IMR-90 (cell line): ENCODE measurements at regions not wholly inside any gene's neighbourhood (a gene's known extent, or its start where the extent isn't known, plus 50 kb on each side); places are given as distances from the start of the nearest gene placed in this dataset.

Experiments
- ATAC-seq: fragments of 200-7000 bp; cut with Tn5 transposase; 2 replicates; pipeline ENCODE4 v1.9.1; 2020; ENCODE audit warnings: low read depth, mild to moderate bottlenecking, moderate library complexity
- BruUV-seq: library from RNA; stranded (reverse); fragments of 400-500 nt; replicated peaks from 2 replicates; lab custom pipeline; 2021; lab: Mats Ljungman, UMichigan
- CTCF ChIA-PET: fragments of 300-600 bp; formaldehyde crosslinking; extraction: SDS; loops from one replicate; lab custom pipeline; 2021; ENCODE audit warnings: antibody characterized with exemption; lab: Yijun Ruan, JAX
- POLR2A ChIA-PET: fragments of 300-600 bp; sonication (Branson Sonifier 250); formaldehyde crosslinking; loops from one replicate; lab custom pipeline; 2022; ENCODE audit warnings: antibody characterized with exemption; ENCODE audit not compliant: unreplicated experiment; lab: Charles Lee
- DNase-seq: peaks from one replicate; pipeline ENCODE4 v3.0.0; 2013
- H2AFZ ChIP-seq: replicated peaks from 2 replicates; pipeline ENCODE3; 2013; ENCODE audit warnings: low read length, mild to moderate bottlenecking; ENCODE audit not compliant: poor library complexity
- H2AK5ac ChIP-seq: 2 replicates; pipeline ENCODE4 v1.6.1; 2013; ENCODE audit warnings: low read depth, low read length, inconsistent platforms
- H2AK9ac ChIP-seq: replicated peaks from 2 replicates; pipeline ENCODE3; 2013; ENCODE audit warnings: mild to moderate bottlenecking, low read depth, low read length, moderate library complexity; ENCODE audit not compliant: poor library complexity
- H2BK120ac ChIP-seq: 2 replicates; pipeline ENCODE4 v1.6.1; 2013; ENCODE audit warnings: low read depth, low read length, inconsistent platforms
- H2BK15ac ChIP-seq: 3 replicates; pipeline ENCODE4 v1.6.1; 2013; ENCODE audit warnings: low read depth, low read length, inconsistent platforms
- H2BK20ac ChIP-seq: 2 replicates; pipeline ENCODE4 v1.6.1; 2013; ENCODE audit warnings: low read depth, mild to moderate bottlenecking, inconsistent platforms, low read length, moderate library complexity
- H2BK5ac ChIP-seq: 2 replicates; pipeline ENCODE4 v1.6.1; 2013; ENCODE audit warnings: mild to moderate bottlenecking, low read depth, low read length, inconsistent platforms; ENCODE audit not compliant: poor library complexity, severe bottlenecking
- H3K14ac ChIP-seq: replicated peaks from 2 replicates; pipeline ENCODE4 v1.6.1; 2013; ENCODE audit warnings: low read depth, low read length, inconsistent platforms
- H3K18ac ChIP-seq: 2 replicates; pipeline ENCODE4 v1.6.1; 2013; ENCODE audit warnings: low read depth, low read length, control low read depth
- H3K23ac ChIP-seq: 2 replicates; pipeline ENCODE4 v1.6.1; 2013; ENCODE audit warnings: low read depth, low read length, inconsistent platforms
- H3K27ac ChIP-seq: 2 replicates; pipeline ENCODE4 v1.5.1; 2013; ENCODE audit warnings: mild to moderate bottlenecking, control low read depth, low read length; ENCODE audit not compliant: insufficient read depth
- H3K27me3 ChIP-seq: 2 replicates; pipeline ENCODE4 v1.6.1; 2013; ENCODE audit warnings: low read length; ENCODE audit not compliant: control insufficient read depth, insufficient read depth
- H3K36me3 ChIP-seq: 2 replicates; pipeline ENCODE4 v1.6.1; 2013; ENCODE audit warnings: low read length, mixed read lengths; ENCODE audit not compliant: control insufficient read depth, insufficient read depth
- H3K4ac ChIP-seq: 2 replicates; pipeline ENCODE4 v1.6.1; 2013; ENCODE audit warnings: low read depth, low read length, inconsistent platforms
- H3K4me1 ChIP-seq: 2 replicates; pipeline ENCODE4 v1.6.1; 2013; ENCODE audit warnings: low read length, mixed read lengths; ENCODE audit not compliant: control insufficient read depth, insufficient read depth
- H3K4me2 ChIP-seq: 2 replicates; pipeline ENCODE4 v1.6.1; 2013; ENCODE audit warnings: low read depth, mild to moderate bottlenecking, control low read depth, low read length, moderate library complexity
- H3K4me3 ChIP-seq: 2 replicates; pipeline ENCODE4 v1.5.1; 2013; ENCODE audit warnings: low read depth, mild to moderate bottlenecking, control low read depth, low read length, moderate library complexity; ENCODE audit not compliant: insufficient read depth
- H3K56ac ChIP-seq: 2 replicates; pipeline ENCODE4 v1.6.1; 2013; ENCODE audit warnings: low read length, inconsistent platforms; ENCODE audit not compliant: insufficient read depth; ENCODE audit errors: extremely low read depth
- H3K79me1 ChIP-seq, 2 experiments: 2 replicates each; pipeline ENCODE4 v1.6.1; 2013; ENCODE audit warnings: low read length in 2 of 2, inconsistent platforms in 1 of 2, low read depth in 1 of 2
- H3K9ac ChIP-seq: 2 replicates; pipeline ENCODE4 v1.6.1; 2013; ENCODE audit warnings: low read depth, low read length, control low read depth
- H3K9me1 ChIP-seq: 2 replicates; pipeline ENCODE4 v1.6.1; 2013; ENCODE audit warnings: low read length, inconsistent platforms; ENCODE audit not compliant: insufficient read depth
- H3K9me3 ChIP-seq: 2 replicates; pipeline ENCODE4 v1.6.1; 2013; ENCODE audit warnings: low read length; ENCODE audit not compliant: control insufficient read depth, insufficient read depth
- H4K20me1 ChIP-seq: 2 replicates; pipeline ENCODE4 v1.6.1; 2013; ENCODE audit warnings: low read length, inconsistent platforms; ENCODE audit not compliant: insufficient read depth
- H4K5ac ChIP-seq: 2 replicates; pipeline ENCODE4 v1.6.1; 2013; ENCODE audit warnings: mild to moderate bottlenecking, low read depth, low read length, control low read depth
- H4K8ac ChIP-seq, 2 experiments: 2 replicates each; pipeline ENCODE4 v1.6.1; 2013; ENCODE audit warnings: low read depth in 2 of 2, low read length in 2 of 2, control low read depth in 1 of 2, inconsistent platforms in 1 of 2
- H4K91ac ChIP-seq: 2 replicates; pipeline ENCODE4 v1.6.1; 2013; ENCODE audit warnings: low read depth, low read length, inconsistent platforms; ENCODE audit not compliant: insufficient read depth
- CEBPB ChIP-seq: IDR thresholded peaks from 2 replicates; pipeline ENCODE4 v1.6.1; 2012; ENCODE audit warnings: low read depth, low read length, improper control_type of control experiment
- CHD1 ChIP-seq: IDR thresholded peaks from 2 replicates; pipeline ENCODE4 v1.6.1; 2012; ENCODE audit warnings: low read depth, low read length, improper control_type of control experiment
- MAFK ChIP-seq: IDR thresholded peaks from 2 replicates; pipeline ENCODE4 v1.6.1; 2012; ENCODE audit warnings: low read depth, low read length, improper control_type of control experiment
- MAZ ChIP-seq: IDR thresholded peaks from 2 replicates; pipeline ENCODE4 v1.6.1; 2012; ENCODE audit warnings: low read depth, mild to moderate bottlenecking, low read length, improper control_type of control experiment, moderate library complexity, borderline replicate concordance
- MXI1 ChIP-seq: IDR thresholded peaks from 2 replicates; pipeline ENCODE4 v1.6.1; 2012; ENCODE audit warnings: low read depth, mild to moderate bottlenecking, low read length, moderate library complexity, borderline replicate concordance
- NFE2L2 ChIP-seq: fragments of 150-350 bp; IDR thresholded peaks from 2 replicates; pipeline ENCODE4 v1.6.1; 2016; ENCODE audit warnings: low read depth, mild to moderate bottlenecking, low read length
- POLR2A ChIP-seq: IDR thresholded peaks from 2 replicates; pipeline ENCODE4 v1.6.1; 2012; ENCODE audit warnings: mild to moderate bottlenecking, low read depth, low read length
- RCOR1 ChIP-seq: IDR thresholded peaks from 2 replicates; pipeline ENCODE4 v1.6.1; 2012; ENCODE audit warnings: mild to moderate bottlenecking, low read length, improper control_type of control experiment; ENCODE audit not compliant: insufficient replicate concordance
- RFX5 ChIP-seq: IDR thresholded peaks from 2 replicates; pipeline ENCODE4 v1.8.0; 2012; ENCODE audit warnings: low read depth, mild to moderate bottlenecking, low read length, moderate library complexity
- WGBS, 2 experiments: methylation state at CpG; one replicate each; pipeline versions ENCODE4 v1.1.5 to v1.1.7; 2013; ENCODE audit warnings: missing lambda C conversion rate in 2 of 2; ENCODE audit not compliant: insufficient read length in 1 of 2; ENCODE audit errors: extremely low coverage in 2 of 2; 5-methylcytosine and 5-hydroxymethylcytosine counted together
- dilution Hi-C: fragments of 300-500 bp; cut with HindIII; formaldehyde crosslinking; loops from one replicate; pipeline ENCODE4 v1.14.3; 2018; ENCODE audit warnings: low sequenced_read_pairs; ENCODE audit not compliant: unreplicated experiment
- in situ Hi-C: fragments of 300-500 bp; cut with MboI; formaldehyde crosslinking; loops from 3 replicates; pipeline ENCODE4 v1.14.3; 2019; ENCODE audit warnings: low sequenced_read_pairs, inconsistent platforms, mixed read lengths
- intact Hi-C: fragments of 100-400 bp; cut with micrococcal nuclease; formaldehyde crosslinking; loops from 2 replicates; pipeline ENCODE4 v1.10.0; 2022
- TF ChIP-seq, protein P1 (sequence below): fragments of 150-350 bp; IDR thresholded peaks from 2 replicates; pipeline ENCODE4 v1.6.1; 2016; ENCODE audit warnings: low read depth, mild to moderate bottlenecking, low read length, moderate library complexity, borderline replicate concordance
- TF ChIP-seq, protein P2 (sequence below): conservative IDR thresholded peaks from 2 replicates; pipeline ENCODE4 v1.5.1; 2012; ENCODE audit warnings: mild to moderate bottlenecking, low read depth, low read length, improper control_type of control experiment

DNA sequence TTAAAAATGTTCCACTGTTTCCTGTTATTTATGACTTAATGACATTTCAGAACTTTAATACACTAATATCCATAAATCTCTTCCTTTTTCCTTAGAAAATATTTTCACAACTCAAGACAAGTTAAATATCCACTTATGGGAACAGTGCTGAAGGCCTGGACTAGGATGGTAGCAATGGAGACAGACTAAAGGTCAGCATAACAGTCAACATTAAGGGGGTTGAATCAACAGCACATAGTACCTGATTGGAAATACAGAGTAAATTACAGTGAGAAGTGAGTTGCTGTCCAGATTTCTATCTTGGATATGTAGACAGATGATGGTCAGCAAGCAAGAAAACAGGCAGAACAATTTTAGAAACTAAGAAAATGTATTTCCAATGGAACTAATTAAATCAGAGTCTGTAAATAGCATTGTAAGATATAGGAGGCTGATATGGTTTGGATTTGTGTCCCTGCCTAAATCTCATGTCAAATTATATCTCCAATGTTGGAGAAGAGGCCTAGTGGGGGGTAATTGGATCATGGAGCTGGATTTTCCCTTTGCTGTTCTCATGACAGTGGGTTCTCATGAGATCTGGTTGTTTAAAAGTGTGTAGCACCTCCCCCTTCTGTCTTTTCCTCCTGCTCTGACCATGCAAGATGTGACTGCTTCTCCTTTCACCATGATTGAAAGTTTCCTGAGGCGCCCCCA lies 682.7 kb downstream of the MAFB start:
- BruUV-seq, result no TSS peak
- H3K27me3 ChIP-seq, result no peaks in the 10 kb centered on the region
- H3K4ac ChIP-seq, result no peak overlapping the region
- H4K20me1 ChIP-seq, result no peaks in the 10 kb centered on the region
- no peak overlapping the region for H4K8ac ChIP-seq
- no peaks in the 10 kb centered on the region for H3K36me3 ChIP-seq
- H2AK5ac ChIP-seq, result no peak overlapping the region
- TF ChIP-seq CEBPB (no peak), RCOR1 (no peak), MAZ (no peak), POLR2A (no peak), MAFK (no peak), MXI1 (no peak), RFX5 (no peak), NFE2L2 (no peak), CHD1 (no peak)
- TF ChIP-seq, protein P1, sequence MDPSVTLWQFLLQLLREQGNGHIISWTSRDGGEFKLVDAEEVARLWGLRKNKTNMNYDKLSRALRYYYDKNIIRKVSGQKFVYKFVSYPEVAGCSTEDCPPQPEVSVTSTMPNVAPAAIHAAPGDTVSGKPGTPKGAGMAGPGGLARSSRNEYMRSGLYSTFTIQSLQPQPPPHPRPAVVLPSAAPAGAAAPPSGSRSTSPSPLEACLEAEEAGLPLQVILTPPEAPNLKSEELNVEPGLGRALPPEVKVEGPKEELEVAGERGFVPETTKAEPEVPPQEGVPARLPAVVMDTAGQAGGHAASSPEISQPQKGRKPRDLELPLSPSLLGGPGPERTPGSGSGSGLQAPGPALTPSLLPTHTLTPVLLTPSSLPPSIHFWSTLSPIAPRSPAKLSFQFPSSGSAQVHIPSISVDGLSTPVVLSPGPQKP, result no peak
- TF ChIP-seq, protein P2, sequence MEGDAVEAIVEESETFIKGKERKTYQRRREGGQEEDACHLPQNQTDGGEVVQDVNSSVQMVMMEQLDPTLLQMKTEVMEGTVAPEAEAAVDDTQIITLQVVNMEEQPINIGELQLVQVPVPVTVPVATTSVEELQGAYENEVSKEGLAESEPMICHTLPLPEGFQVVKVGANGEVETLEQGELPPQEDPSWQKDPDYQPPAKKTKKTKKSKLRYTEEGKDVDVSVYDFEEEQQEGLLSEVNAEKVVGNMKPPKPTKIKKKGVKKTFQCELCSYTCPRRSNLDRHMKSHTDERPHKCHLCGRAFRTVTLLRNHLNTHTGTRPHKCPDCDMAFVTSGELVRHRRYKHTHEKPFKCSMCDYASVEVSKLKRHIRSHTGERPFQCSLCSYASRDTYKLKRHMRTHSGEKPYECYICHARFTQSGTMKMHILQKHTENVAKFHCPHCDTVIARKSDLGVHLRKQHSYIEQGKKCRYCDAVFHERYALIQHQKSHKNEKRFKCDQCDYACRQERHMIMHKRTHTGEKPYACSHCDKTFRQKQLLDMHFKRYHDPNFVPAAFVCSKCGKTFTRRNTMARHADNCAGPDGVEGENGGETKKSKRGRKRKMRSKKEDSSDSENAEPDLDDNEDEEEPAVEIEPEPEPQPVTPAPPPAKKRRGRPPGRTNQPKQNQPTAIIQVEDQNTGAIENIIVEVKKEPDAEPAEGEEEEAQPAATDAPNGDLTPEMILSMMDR, result no peak
- no peak overlapping the region for H2BK120ac ChIP-seq
- no peak overlapping the region for H2AFZ ChIP-seq
- in situ Hi-C loops (no loop called here), intact Hi-C loops (no loop called here), dilution Hi-C loops (no loop called here)
- no peak overlapping the region for H3K23ac ChIP-seq
- no peak overlapping the region for H3K4me2 ChIP-seq
- ChIA-PET POLR2A (no interaction called here), CTCF (no interaction called here)
- no peaks in the 10 kb centered on the region for H3K9me3 ChIP-seq
- no CpG with 5 or more reads among the region's 1 CpG for WGBS, 2 experiments
- no peak overlapping the region for H3K4me3 ChIP-seq
- no peak overlapping the region for H2BK5ac ChIP-seq
- no peaks in the 10 kb centered on the region for H3K79me1 ChIP-seq
- H3K9me1 ChIP-seq, result no peaks in the 10 kb centered on the region
- H3K9ac ChIP-seq, result no peak overlapping the region
- no peaks in the 10 kb centered on the region for H3K4me1 ChIP-seq
- no peak for ATAC-seq
- no peak overlapping the region for H2BK20ac ChIP-seq
- H3K14ac ChIP-seq, result no peak overlapping the region
- no peak overlapping the region for H3K18ac ChIP-seq
- no peak overlapping the region for H3K27ac ChIP-seq
- DNase-seq, result no peak
- no peak overlapping the region for H4K5ac ChIP-seq
- H2BK15ac ChIP-seq, result no peak overlapping the region
- no peak overlapping the region for H4K91ac ChIP-seq
- no peak overlapping the region for H3K56ac ChIP-seq
- H2AK9ac ChIP-seq, result no peak overlapping the region
